Endothelial cell of umbilical vein (primary cell): ENCODE measurements at regions not wholly inside any gene's neighbourhood (a gene's known extent, or its start where the extent isn't known, plus 50 kb on each side); places are given as distances from the start of the nearest gene placed in this dataset.

ENCODE experiments used
- BruUV-seq: library from RNA; stranded (reverse); fragments of 400-500 nt; replicated peaks from 2 replicates; lab custom pipeline; 2021; lab: Mats Ljungman, UMichigan
- CTCF ChIA-PET: fragments of 300-600, 350-600 bp; sonication (Branson Sonifier 250); formaldehyde crosslinking; loops from one replicate; lab custom pipeline; 2021; ENCODE audit warnings: antibody characterized with exemption, inconsistent platforms; lab: Charles Lee
- POLR2A ChIA-PET: fragments of 300-600, 350-600 bp; sonication (Branson Sonifier 250); formaldehyde crosslinking; loops from one replicate; lab custom pipeline; 2021; ENCODE audit warnings: antibody characterized with exemption, inconsistent platforms; lab: Charles Lee
- DNase-seq: peaks from one replicate; pipeline ENCODE4 v3.0.0-alpha.2; 2011; ENCODE audit warnings: low read depth, low spot score
- FAIRE-seq: peaks from 2 replicates; lab custom pipeline; 2011; peaks lifted over from hg19 to GRCh38; lab: Jason Lieb, UNC
- H2AFZ ChIP-seq: 2 replicates; pipeline ENCODE4 v1.6.0; 2012; ENCODE audit warnings: low read depth, low read length, control low read depth, inconsistent platforms
- H3K27ac ChIP-seq: 2 replicates; pipeline ENCODE4 v1.5.1; 2011; ENCODE audit warnings: low read depth, mild to moderate bottlenecking, control low read depth, low read length, moderate library complexity; ENCODE audit not compliant: insufficient read depth
- H3K27me3 ChIP-seq, 2 experiments: 2 replicates each; pipeline versions ENCODE4 v1.6.0 to v1.6.1; 2011; ENCODE audit warnings: low read length in 2 of 2, mixed read lengths in 1 of 2; ENCODE audit not compliant: control insufficient read depth in 2 of 2, insufficient read depth in 2 of 2
- H3K36me3 ChIP-seq, 2 experiments: 2 replicates in 1 of 2; 3 replicates in 1 of 2; pipeline ENCODE4 v1.5.1; 2011; ENCODE audit warnings: low read length in 2 of 2, mild to moderate bottlenecking in 1 of 2, moderate library complexity in 1 of 2; ENCODE audit not compliant: control insufficient read depth in 2 of 2, insufficient read depth in 2 of 2; ENCODE audit errors: extremely low read depth in 1 of 2
- H3K4me1 ChIP-seq: 3 replicates; pipeline ENCODE4 v1.5.1; 2011; ENCODE audit warnings: mild to moderate bottlenecking, low read length; ENCODE audit not compliant: control insufficient read depth, insufficient read depth; ENCODE audit errors: extremely low read depth
- H3K4me2 ChIP-seq: 2 replicates; pipeline ENCODE4 v1.6.1; 2011; ENCODE audit warnings: low read length, control low read depth, mixed read lengths; ENCODE audit not compliant: insufficient read depth
- H3K4me3 ChIP-seq, 3 experiments: fragments of 200-600 bp in 1 of 3; sonication (generic), shearing (Covaris generic) in 1 of 3; replicated peaks in 1 of 3; 2 replicates each; pipeline ENCODE4 v1.5.1; 2011 to 2016; ENCODE audit warnings: control low read depth in 3 of 3, low read length in 3 of 3, mild to moderate bottlenecking in 2 of 3, inconsistent platforms in 1 of 3, low read depth in 1 of 3, moderate library complexity in 1 of 3; ENCODE audit not compliant: insufficient read depth in 1 of 3
- H3K79me2 ChIP-seq: 2 replicates; pipeline ENCODE4 v1.6.0; 2012; ENCODE audit warnings: low read length, inconsistent platforms; ENCODE audit not compliant: control insufficient read depth, insufficient read depth
- H3K9ac ChIP-seq: replicated peaks from 2 replicates; pipeline ENCODE3; 2011; ENCODE audit warnings: low read length, control low read depth; ENCODE audit not compliant: insufficient read depth; ENCODE audit errors: extremely low read depth
- H3K9me1 ChIP-seq: replicated peaks from 3 replicates; pipeline ENCODE4 v1.6.0; 2011; ENCODE audit warnings: mild to moderate bottlenecking, low read length; ENCODE audit not compliant: control insufficient read depth, insufficient read depth; ENCODE audit errors: extremely low read depth
- H3K9me3 ChIP-seq: replicated peaks from 2 replicates; pipeline ENCODE4 v1.5.1; 2012; ENCODE audit warnings: low read length, inconsistent platforms; ENCODE audit not compliant: control insufficient read depth, insufficient read depth
- H4K20me1 ChIP-seq: replicated peaks from 2 replicates; pipeline ENCODE3; 2011; ENCODE audit warnings: mild to moderate bottlenecking, low read length; ENCODE audit not compliant: control insufficient read depth, insufficient read depth; ENCODE audit errors: extremely low read depth
- EZH2 ChIP-seq: IDR thresholded peaks from 2 replicates; pipeline ENCODE4 v1.6.1; 2012; ENCODE audit warnings: borderline replicate concordance, low read depth, mild to moderate bottlenecking, moderate library complexity, low read length, inconsistent platforms; ENCODE audit not compliant: severe bottlenecking
- FOS ChIP-seq: IDR thresholded peaks from 2 replicates; pipeline ENCODE4 v1.6.1; 2011; ENCODE audit warnings: mild to moderate bottlenecking, low read length, moderate library complexity, borderline replicate concordance; ENCODE audit not compliant: insufficient read depth
- GATA2 ChIP-seq: IDR thresholded peaks from 2 replicates; pipeline ENCODE4 v1.7.0; 2011; ENCODE audit warnings: low read depth, mild to moderate bottlenecking, moderate library complexity, mixed read lengths, low read length; ENCODE audit not compliant: insufficient read length, insufficient read depth
- JUN ChIP-seq: IDR thresholded peaks from 2 replicates; pipeline ENCODE4 v1.6.1; 2011; ENCODE audit warnings: borderline replicate concordance, low read depth; ENCODE audit not compliant: insufficient read length, insufficient read depth
- MYC ChIP-seq: IDR thresholded peaks from one replicate; pipeline ENCODE4 v1.6.1; 2011; ENCODE audit warnings: mild to moderate bottlenecking, low read depth, low read length
- POLR2A ChIP-seq: IDR thresholded peaks from 2 replicates; pipeline ENCODE4 v1.6.1; 2012; ENCODE audit warnings: low read depth, mild to moderate bottlenecking, control low read depth, low read length
- POLR2AphosphoS5 ChIP-seq: IDR thresholded peaks from 2 replicates; pipeline ENCODE4 v1.6.1; 2012; ENCODE audit warnings: low read depth, mild to moderate bottlenecking, control low read depth, low read length, moderate library complexity; ENCODE audit not compliant: insufficient read depth
- dilution Hi-C: fragments of 300-500 bp; cut with MboI; formaldehyde crosslinking; loops from one replicate; pipeline ENCODE4 v1.15.0; 2019; ENCODE audit warnings: low sequenced_read_pairs; ENCODE audit not compliant: extremely low pct_ligation_motif_present
- intact Hi-C: fragments of 100-400 bp; cut with micrococcal nuclease; formaldehyde crosslinking; loops from one replicate; pipeline ENCODE4 v1.10.0; 2022
- TF ChIP-seq, protein P1 (sequence below): IDR thresholded peaks from 2 replicates; pipeline ENCODE4 v1.6.1; 2011; ENCODE audit not compliant: insufficient read depth, insufficient read length
- TF ChIP-seq, protein P2 (sequence below), 2 donors: IDR thresholded peaks; 1 replicate in 1 of 2; 2 replicates in 1 of 2; pipeline ENCODE4 v1.5.1; 2011; ENCODE audit warnings: low read length in 2 of 2, mild to moderate bottlenecking in 2 of 2, moderate library complexity in 2 of 2, control low read depth in 1 of 2, inconsistent platforms in 1 of 2, low read depth in 1 of 2; ENCODE audit not compliant: insufficient read depth in 1 of 2; ENCODE audit errors: extremely low read depth in 1 of 2

DNA sequence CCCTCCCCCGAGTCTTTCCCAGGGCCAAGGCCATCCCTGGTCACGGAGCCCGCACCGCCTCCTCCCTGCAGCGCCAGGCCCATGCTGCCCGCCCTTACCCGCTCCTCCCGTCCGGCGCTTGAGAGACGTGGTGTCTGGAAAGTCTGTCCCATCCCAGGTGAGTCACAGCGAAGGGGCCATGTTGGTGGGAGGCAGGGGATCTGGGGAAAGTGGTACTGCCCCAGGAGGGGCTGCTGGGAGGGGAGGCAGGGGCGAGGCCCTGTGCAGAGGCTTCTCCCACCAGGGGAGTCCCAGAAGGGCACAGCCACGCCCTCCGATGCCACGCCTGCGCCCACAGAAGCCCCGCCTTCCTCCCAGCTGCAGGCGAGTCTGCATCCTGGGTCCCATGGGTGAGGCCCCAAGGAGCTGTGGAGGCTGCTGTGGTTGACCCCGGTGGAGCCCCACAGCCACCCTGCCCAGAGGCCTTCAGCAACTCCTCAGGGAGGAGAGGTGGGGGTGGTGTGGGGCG is 107.0 kb upstream of the PPP1R26 start:
- POLR2A ChIA-PET, result no interaction called here
- Histone ChIP-seq H3K9me1 (no peaks in the 10 kb centered on the region), H3K27me3 (no peaks in the 10 kb centered on the region), H3K27ac (no peak overlapping the region), H3K79me2 (no peaks in the 10 kb centered on the region), H3K9ac (no peak overlapping the region), H3K4me1 (no peaks in the 10 kb centered on the region), H3K9me3 (no peaks in the 10 kb centered on the region), H3K4me2 (no peak overlapping the region), H2AFZ (no peak overlapping the region), H3K4me3 (no peak overlapping the region), H3K36me3 (no peaks in the 10 kb centered on the region), H4K20me1 (no peaks in the 10 kb centered on the region)
- no peak for DNase-seq
- no peak for FAIRE-seq
- dilution Hi-C loops, result no loop called here
- BruUV-seq, result no TSS peak
- intact Hi-C loops, result no loop called here
- TF ChIP-seq POLR2AphosphoS5 (no peak), GATA2 (no peak), FOS (no peak), EZH2 (no peak), POLR2A (no peak)
- CTCF ChIA-PET, result no interaction called here

DNA sequence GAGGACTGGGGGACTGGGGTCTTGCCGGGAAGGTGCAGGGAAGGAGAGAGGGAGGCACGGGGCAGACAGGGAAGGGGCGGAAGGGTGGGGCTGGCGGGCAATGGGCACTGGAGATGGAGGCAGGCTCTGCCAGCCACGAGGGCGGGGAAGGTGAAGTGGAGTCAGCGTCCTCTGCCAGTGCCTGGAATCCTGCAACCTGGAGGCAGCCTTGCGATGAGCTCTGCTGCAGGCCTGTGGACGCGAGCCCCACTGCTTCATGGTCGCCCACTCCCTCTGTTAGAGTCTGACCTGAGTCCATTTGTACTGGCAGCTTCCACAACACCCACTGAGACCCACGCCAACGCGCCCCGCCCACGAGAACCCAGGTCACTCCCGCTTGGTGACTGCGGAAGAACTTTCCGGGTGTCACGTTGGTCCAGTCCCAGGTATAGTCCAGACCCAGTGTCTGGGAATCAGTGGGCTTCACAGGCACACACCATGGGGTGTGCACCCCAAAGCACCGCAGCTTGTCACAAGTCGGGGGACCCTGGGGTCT is 106.4 kb upstream of the PPP1R26 start:
- no peaks in the 10 kb centered on the region for H4K20me1 ChIP-seq
- no peaks in the 10 kb centered on the region for H3K36me3 ChIP-seq
- no peaks in the 10 kb centered on the region for H3K27me3 ChIP-seq
- no peak overlapping the region for H3K27ac ChIP-seq
- H3K79me2 ChIP-seq, result no peaks in the 10 kb centered on the region
- H3K9ac ChIP-seq, result no peak overlapping the region
- no peaks in the 10 kb centered on the region for H3K4me1 ChIP-seq
- H3K9me3 ChIP-seq, result no peaks in the 10 kb centered on the region
- intact Hi-C loops, result no loop called here
- H3K4me2 ChIP-seq, result no peak overlapping the region
- dilution Hi-C loops, result no loop called here
- DNase-seq, result no peak
- FAIRE-seq, result no peak
- no peak overlapping the region for H2AFZ ChIP-seq
- no peaks in the 10 kb centered on the region for H3K9me1 ChIP-seq
- POLR2A ChIA-PET, result no interaction called here
- CTCF ChIA-PET, result no interaction called here
- BruUV-seq, result no TSS peak
- H3K4me3 ChIP-seq, result no peak overlapping the region
- no peak for TF ChIP-seq MYC
- TF ChIP-seq, protein P1, sequence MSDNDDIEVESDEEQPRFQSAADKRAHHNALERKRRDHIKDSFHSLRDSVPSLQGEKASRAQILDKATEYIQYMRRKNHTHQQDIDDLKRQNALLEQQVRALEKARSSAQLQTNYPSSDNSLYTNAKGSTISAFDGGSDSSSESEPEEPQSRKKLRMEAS, result no peak
- TF ChIP-seq JUN, result no peak
- no peak for TF ChIP-seq POLR2A
- TF ChIP-seq POLR2AphosphoS5, result no peak
- TF ChIP-seq GATA2, result no peak
- TF ChIP-seq FOS, result no peak
- TF ChIP-seq, protein P2, sequence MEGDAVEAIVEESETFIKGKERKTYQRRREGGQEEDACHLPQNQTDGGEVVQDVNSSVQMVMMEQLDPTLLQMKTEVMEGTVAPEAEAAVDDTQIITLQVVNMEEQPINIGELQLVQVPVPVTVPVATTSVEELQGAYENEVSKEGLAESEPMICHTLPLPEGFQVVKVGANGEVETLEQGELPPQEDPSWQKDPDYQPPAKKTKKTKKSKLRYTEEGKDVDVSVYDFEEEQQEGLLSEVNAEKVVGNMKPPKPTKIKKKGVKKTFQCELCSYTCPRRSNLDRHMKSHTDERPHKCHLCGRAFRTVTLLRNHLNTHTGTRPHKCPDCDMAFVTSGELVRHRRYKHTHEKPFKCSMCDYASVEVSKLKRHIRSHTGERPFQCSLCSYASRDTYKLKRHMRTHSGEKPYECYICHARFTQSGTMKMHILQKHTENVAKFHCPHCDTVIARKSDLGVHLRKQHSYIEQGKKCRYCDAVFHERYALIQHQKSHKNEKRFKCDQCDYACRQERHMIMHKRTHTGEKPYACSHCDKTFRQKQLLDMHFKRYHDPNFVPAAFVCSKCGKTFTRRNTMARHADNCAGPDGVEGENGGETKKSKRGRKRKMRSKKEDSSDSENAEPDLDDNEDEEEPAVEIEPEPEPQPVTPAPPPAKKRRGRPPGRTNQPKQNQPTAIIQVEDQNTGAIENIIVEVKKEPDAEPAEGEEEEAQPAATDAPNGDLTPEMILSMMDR (IDR thresholded peaks at IDR 0.05; ENCODE audit: extremely low read depth in 1 of 2, insufficient read depth in 1 of 2, low read depth in 1 of 2, low read length in 2 of 2), result no peak
- no peak for TF ChIP-seq EZH2
